Amygdala (tissue), 56 donors: ENCODE measurements at regions not wholly inside any gene's neighbourhood (a gene's known extent, or its start where the extent isn't known, plus 50 kb on each side); places are given as distances from the start of the nearest gene placed in this dataset.

Experiments
- DNase-seq, 56 donors: peaks; one replicate each; lab custom pipeline; 2025; lab: John Stamatoyannopoulos, UW

DNA sequence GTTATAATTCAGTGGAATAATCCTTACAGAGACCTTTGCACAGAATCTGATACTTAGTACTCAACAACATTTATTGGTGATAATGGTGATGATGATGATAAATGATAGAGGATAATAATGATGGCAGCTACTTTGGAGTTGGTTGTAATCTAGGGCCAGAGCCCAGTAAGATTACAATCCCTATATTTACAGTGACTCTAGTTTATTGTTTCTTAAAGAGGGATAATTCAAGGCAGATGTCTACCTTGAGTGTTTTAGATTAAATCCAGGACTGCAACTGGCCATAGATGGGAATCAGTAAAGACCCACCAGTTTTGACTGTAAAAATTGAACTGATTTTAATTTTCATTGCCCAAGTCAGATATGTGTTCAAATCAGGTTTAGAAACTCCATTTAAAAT, 813.9 kb upstream of the CNTNAP5 start:
- DNase-seq: no peak

- DNase-seq: no peak
These were observed 779.9 kb upstream of the CNTNAP5 start for GRCh38 chr2:123245156-123245555.

DNA sequence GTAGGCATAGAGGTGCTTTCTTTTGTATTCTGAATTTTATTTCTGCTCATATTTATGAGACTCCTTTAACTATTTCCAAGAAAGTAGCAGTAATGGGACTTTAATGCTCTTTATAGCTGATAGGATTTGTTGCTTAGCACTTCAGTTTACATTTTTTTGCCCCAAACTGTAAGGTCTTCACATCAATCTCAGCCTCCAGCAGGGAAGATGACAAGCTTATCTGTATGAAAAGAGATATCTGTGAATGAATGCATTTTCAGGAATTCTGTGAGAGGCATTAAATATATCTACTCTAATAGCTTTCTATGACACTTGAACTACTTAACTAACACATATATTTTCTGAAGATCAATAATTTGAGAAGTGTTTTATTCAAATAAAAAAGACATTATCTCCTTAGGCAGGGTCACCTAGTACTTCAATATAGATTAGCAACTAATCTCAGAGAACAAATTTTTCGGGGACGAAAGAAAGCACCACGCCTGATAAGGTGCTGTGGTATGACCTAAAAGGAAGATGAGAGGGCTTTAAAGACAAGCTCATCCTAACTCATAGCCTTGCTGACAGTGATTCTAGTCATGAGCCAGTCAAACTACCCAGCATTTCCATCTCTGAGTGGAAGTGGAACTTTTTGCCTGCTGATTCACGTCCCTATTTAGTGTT, 766.1 kb upstream of the CNTNAP5 start:
- DNase-seq: no peak

DNA sequence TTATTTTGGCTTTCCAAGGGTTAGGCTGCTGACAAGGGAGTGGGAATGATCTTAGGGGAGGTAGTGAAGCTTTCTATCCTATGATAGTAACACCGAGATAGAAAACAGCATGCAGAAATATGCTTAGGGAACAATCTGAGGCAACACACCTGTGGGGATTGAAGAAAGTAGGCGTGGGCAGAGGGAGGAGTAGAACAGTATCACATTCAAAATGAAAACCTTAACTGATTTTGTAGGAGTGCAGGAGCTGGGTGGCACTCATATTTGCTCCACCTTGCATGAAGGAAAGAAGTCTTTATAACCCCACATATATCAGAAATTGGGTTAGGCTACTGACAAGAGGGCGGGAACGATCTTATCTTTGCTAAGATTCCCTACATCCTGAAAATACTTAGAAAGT, 762.2 kb upstream of the CNTNAP5 start:
- DNase-seq: no peak

GRCh38 chr2:123283431-123283830, 741.7 kb upstream of the CNTNAP5 start:
- DNase-seq: no peak

DNA sequence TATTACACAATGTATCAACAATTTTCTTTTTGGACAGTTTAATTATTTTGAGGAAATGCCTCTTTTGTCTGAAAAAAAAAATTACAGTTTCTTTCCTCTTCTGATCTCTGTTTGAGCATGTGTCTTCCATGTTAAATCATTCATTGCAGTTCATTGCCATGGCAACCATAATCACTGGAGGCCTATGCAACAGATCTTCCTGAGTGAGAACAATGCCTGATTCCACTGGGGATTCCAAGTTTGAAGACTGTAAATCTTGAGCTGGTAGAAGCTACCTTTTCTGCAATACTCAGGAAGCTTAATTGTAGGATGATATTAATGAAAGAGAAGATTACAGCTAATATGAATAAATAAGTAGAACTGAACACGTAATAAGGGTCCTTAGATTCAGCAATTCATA, 721.4 kb upstream of the CNTNAP5 start:
- no peak for DNase-seq
